RPMI8226 (cell line): ENCODE measurements at regions not wholly inside any gene's neighbourhood (a gene's known extent, or its start where the extent isn't known, plus 50 kb on each side); places are given as distances from the start of the nearest gene placed in this dataset.
"Not testable (repeated sequence)": the region's sequence is repeated elsewhere in the genome, so short reads cannot be mapped to it uniquely, and the experiment has no call there.

Source experiments
- DNase-seq: peaks from one replicate; pipeline ENCODE4 v3.0.0-alpha.2; 2015

GRCh38 chr10:125265579-125265955 is 105.2 kb upstream of the CTBP2 start:
- DNase-seq, result no peak

- no peak for DNase-seq
These were observed 104.6 kb upstream of the CTBP2 start for GRCh38 chr10:125264757-125265578.

- no peak for DNase-seq
These were observed 103.7 kb upstream of the CTBP2 start for GRCh38 chr10:125264091-125264490.

GRCh38 chr10:125263551-125263950 is 103.2 kb upstream of the CTBP2 start:
- no peak for DNase-seq

GRCh38 chr10:125262920-125263319 is 102.6 kb upstream of the CTBP2 start:
- DNase-seq, result no peak

- no peak for DNase-seq
These were observed 102.0 kb upstream of the CTBP2 start for GRCh38 chr10:125262409-125262808.

- no peak for DNase-seq
These were observed 101.3 kb upstream of the CTBP2 start for GRCh38 chr10:125261491-125262186.

- DNase-seq, result no peak
These were observed 99.9 kb upstream of the CTBP2 start for GRCh38 chr10:125260260-125260659.

GRCh38 chr10:125259651-125260050 is 99.3 kb upstream of the CTBP2 start:
- no peak for DNase-seq

GRCh38 chr10:125258676-125259075 is 98.3 kb upstream of the CTBP2 start:
- no peak for DNase-seq

- no peak for DNase-seq
These were observed 97.3 kb upstream of the CTBP2 start for GRCh38 chr10:125257521-125258108.

GRCh38 chr10:125256026-125256425 is 95.7 kb upstream of the CTBP2 start:
- no peak for DNase-seq

GRCh38 chr10:125252937-125253336 is 92.6 kb upstream of the CTBP2 start:
- DNase-seq, result no peak

GRCh38 chr10:125250834-125251233 is 90.5 kb upstream of the CTBP2 start:
- DNase-seq, result not testable (repeated sequence)

- DNase-seq, result no peak
These were observed 89.6 kb upstream of the CTBP2 start for GRCh38 chr10:125249948-125250347.

GRCh38 chr10:125248489-125248888 is 88.1 kb upstream of the CTBP2 start:
- no peak for DNase-seq

GRCh38 chr10:125247576-125247975 is 87.2 kb upstream of the CTBP2 start:
- no peak for DNase-seq

- DNase-seq, result no peak
These were observed 83.3 kb upstream of the CTBP2 start for GRCh38 chr10:125243532-125244253.

GRCh38 chr10:125238682-125239081 is 78.3 kb upstream of the CTBP2 start:
- no peak for DNase-seq

GRCh38 chr10:125236091-125236490 is 75.7 kb upstream of the CTBP2 start:
- DNase-seq, result no peak

GRCh38 chr10:125235093-125236069 is 75.0 kb upstream of the CTBP2 start:
- DNase-seq, result no peak

GRCh38 chr10:125234576-125234975 is 74.2 kb upstream of the CTBP2 start:
- DNase-seq, result not testable (repeated sequence)
